Right lobe of liver (tissue), 4 donors: ENCODE measurements at regions not wholly inside any gene's neighbourhood (a gene's known extent, or its start where the extent isn't known, plus 50 kb on each side); places are given as distances from the start of the nearest gene placed in this dataset.

Experiments used
- POLR2A ChIP-seq: fragments of 450-650 bp; IDR thresholded peaks from one replicate; pipeline ENCODE4 v1.6.1; 2017; ENCODE audit warnings: antibody characterized with exemption, mild to moderate bottlenecking
- TF ChIP-seq, protein P1 (sequence below), 4 donors: fragments of 200-600 bp in 3 of 4; fragments of 450-650 bp in 1 of 4; IDR thresholded peaks; one replicate each; pipeline versions ENCODE4 v1.5.1 to v1.8.0; 2016 to 2022; ENCODE audit warnings: antibody characterized with exemption in 4 of 4, mild to moderate bottlenecking in 2 of 4
- donor health status: DM: no; HTN: no; CAD: no.
- donor health status: DM: no; HTN: no; CAD: no.
- donor health status: DM: no; HTN: yes; CAD: no.

DNA sequence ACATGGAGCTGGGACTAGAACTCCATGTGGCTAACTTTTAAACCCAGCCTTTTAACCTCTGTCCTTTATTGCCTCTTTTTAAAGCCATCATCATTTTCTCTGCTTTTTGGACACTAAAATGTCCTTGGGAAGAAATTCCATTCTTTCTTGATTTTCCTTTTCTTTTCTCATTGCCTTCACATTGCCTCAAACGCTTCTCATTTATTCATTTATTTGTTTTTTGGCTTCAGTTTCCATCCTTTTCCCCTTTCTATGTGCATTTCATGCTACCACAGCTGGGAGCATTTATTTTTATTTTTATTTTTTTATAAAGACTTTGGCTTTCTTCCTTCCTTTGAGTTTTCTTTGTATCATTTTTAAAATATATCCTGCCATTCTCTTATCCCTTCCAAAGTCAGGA is 212.2 kb downstream of the DACT1 start:
- TF ChIP-seq, protein P1, sequence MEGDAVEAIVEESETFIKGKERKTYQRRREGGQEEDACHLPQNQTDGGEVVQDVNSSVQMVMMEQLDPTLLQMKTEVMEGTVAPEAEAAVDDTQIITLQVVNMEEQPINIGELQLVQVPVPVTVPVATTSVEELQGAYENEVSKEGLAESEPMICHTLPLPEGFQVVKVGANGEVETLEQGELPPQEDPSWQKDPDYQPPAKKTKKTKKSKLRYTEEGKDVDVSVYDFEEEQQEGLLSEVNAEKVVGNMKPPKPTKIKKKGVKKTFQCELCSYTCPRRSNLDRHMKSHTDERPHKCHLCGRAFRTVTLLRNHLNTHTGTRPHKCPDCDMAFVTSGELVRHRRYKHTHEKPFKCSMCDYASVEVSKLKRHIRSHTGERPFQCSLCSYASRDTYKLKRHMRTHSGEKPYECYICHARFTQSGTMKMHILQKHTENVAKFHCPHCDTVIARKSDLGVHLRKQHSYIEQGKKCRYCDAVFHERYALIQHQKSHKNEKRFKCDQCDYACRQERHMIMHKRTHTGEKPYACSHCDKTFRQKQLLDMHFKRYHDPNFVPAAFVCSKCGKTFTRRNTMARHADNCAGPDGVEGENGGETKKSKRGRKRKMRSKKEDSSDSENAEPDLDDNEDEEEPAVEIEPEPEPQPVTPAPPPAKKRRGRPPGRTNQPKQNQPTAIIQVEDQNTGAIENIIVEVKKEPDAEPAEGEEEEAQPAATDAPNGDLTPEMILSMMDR (IDR thresholded peaks at IDR 0.05): no peak
- TF ChIP-seq POLR2A: no peak
